DMS 273 (cell line): ENCODE measurements at regions not wholly inside any gene's neighbourhood (a gene's known extent, or its start where the extent isn't known, plus 50 kb on each side); places are given as distances from the start of the nearest gene placed in this dataset.
A peak's percentile ranks its signal among the peaks of the same experiment; 100 is the strongest.
"Not testable (repeated sequence)": the region's sequence is repeated elsewhere in the genome, so short reads cannot be mapped to it uniquely, and the experiment has no call there.

ENCODE experiments used
- DNase-seq: peaks from one replicate; lab custom pipeline; 2025; ENCODE audit not compliant: unreplicated experiment; lab: John Stamatoyannopoulos, UW

DNA sequence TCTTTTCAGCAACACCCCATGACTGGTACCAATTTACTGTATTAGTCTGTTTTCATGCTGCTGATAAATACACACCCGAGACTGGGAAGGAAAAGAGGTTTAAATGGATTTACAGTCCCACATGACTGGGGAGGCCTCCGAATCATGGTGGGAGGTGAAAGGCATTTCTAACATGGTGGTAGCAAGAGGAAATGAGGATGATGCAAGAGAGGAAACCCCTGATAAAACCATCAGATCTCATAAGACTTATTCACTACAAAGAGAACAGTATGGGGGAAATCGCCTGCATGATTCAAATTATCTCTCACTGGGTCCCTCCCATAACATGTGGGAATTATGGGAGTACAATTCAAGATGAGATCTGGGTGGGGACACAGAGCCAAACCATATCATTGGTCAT lies 393.6 kb downstream of the PTPRC start:
- DNase-seq, result not testable (repeated sequence)

DNA sequence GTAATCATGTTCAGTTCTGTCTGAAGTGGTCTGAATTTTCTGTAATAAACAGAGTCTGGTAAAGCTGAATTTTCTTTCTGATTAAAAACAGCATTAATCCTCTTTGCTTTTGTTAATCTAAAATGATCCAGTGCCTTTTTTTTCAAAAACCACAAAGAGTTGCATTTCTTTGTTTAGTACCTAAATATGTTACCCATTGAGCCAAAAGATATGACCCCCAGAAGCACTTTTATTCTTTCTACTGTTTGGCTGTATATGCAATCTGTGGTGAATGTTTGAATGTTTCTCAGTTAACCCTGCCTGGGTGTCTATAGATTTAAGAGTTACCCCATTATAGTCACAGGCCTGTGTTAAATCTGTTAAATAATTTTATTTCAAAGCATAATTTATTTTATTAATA lies 394.8 kb downstream of the PTPRC start:
- DNase-seq, result no peak

DNA sequence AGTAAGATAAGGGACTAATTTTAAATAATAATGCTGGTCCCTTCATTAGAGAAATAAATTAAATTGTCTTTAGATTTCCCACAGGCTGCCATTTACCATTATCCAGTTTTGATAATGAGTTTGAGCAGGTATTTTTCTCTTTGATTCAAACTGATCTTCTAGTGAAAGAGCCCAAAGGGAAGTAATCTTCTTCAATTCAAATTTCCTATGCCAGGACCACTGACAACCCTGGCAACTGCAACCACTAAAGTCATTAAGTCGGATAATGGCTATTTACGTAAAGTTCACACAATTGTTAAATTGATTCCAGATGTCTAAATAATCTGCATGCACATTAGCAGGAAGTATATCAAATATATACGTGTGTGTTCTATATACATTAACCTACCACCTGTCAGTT lies 399.3 kb downstream of the PTPRC start:
- no peak for DNase-seq

DNA sequence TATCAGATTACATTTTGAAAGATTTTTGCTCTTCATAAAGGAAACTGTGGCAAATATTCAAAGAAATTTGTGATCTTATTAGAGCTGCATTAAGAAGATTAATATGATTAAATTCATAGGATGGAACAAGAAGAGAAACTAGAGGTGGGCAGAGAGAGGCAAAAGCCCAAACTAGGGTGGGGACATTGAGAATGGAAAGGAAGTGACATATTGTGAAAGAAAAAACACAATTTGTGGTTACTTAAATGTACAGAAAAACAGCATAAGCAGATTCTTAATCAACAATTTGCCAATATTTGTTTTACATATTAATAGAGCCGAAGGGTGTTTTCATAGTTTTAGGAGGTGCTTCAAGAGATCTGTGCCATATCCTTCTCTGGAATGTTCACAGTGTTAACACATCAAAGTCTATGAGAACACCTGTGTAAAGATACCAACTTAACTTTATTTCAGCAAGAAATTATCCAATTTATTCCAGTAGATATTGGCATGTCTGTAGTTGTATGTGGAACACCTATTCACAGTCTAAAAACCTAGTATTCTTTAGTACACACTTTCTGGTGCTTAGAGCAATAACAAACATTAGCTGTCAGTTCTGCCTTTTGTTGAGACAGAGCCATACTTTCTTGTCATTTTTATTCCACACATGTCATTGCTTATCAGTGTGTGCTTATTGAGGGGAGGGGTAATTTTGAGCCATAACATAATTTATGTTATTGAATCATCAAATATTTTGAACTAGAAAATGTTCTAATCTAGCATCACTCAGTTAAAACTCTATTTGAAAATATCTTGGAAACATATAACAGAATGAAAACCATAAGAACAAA lies 401.5 kb downstream of the PTPRC start:
- no peak for DNase-seq

- DNase-seq, result no peak
Measured at GRCh38 chr1:199041173-199041914, 402.5 kb downstream of the PTPRC start.

DNA sequence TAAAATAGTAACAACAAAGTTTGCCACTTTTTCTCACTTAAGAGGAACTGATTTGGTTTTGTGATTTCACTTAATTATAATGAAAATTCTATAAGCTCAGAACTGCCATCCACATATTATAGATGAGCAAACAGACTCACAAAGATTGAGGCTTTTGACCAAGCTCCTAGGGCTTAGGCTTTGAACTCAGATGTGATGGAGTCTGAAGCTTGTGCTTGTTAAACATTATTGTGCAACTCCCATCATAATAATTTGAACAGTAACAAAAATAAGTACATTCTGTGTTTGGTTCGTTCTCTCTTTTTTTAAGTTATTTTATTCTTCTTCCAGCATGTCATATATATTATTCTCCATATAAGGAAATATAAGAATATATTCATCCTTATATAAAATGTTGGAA lies 403.4 kb downstream of the PTPRC start:
- DNase-seq, result no peak

- DNase-seq, result no peak
Measured at GRCh38 chr1:199044191-199044590, 405.4 kb downstream of the PTPRC start.

DNA sequence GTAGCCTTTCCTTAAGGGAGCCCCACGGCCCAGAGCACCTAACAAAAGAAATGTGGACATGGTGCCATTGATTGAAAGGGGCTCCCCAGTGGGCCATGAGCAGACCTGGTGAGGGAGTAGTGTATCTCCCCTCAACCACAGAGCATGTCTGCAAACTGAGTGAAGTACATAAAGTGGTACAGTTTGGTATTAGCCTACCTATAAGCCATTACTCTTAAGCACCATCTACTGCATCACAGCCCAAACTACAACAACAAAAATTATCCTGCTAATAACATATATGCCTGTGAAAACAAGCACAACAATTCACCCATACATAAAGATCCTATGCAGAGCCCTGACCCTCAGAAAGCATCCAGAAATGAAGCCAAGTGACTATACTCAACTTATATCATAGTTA lies 407.8 kb downstream of the PTPRC start:
- no peak for DNase-seq

DNA sequence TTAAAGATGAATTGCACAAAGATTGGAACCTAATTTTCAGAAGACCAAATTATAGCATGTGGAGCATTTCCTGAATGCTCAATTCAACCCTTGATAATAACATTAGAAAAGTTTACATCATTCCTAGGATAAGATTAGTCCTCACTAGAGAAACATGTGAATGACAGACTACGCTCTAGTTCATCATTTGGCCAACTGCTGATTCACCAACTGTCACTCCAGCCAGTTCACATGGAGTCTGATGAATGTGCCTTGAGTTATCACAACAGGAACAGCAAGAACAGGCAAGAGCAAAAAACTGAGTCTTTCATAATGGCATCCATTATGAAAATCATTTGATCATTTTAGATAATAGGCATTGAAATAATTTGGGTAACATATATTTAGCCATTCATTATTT lies 415.9 kb downstream of the PTPRC start:
- DNase-seq, result no peak

GRCh38 chr1:199057322-199057721 lies 418.5 kb downstream of the PTPRC start:
- DNase-seq, result no peak

GRCh38 chr1:199058281-199058680 lies 419.4 kb downstream of the PTPRC start:
- no peak for DNase-seq

DNA sequence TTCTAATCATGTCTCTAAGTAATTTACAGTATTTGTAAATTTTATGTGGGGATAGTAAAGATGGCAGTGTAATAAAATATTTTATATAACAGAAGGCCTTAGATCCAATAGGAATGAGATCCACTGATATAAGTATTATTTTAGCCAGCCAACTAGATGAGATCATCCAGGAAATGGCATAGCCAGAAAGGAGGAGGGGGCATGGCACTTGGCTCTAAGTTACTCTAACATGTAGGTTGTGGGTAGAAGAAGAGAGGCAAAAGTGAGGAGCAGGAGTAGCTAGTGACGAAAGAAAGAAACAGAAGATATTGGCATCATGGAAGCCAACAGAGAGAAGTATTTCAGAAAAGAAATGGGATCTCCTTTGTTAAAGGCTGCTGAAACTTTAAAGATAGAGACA lies 426.1 kb downstream of the PTPRC start:
- DNase-seq, result no peak

- no peak for DNase-seq
Measured at GRCh38 chr1:199067483-199067882, 428.6 kb downstream of the PTPRC start.

DNA sequence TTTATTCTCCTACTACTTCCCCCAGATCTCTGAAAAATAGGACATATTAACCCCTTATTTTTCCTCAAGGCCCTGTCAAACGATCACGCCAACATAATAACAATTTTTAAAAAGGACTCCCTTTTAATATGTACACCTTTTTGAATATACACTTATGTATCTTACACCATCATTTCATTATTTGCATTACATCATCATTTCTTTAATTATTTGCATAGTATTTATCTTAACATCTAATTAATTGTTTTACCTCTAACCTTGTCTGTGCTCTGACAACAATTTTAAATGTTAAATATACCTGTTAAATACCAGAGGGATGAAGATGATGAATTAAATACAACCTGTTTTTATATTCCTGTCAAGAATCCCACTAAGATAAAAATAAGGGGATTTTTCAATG lies 432.2 kb downstream of the PTPRC start:
- no peak for DNase-seq

- DNase-seq, result no peak
Measured at GRCh38 chr1:199073166-199073565, 434.3 kb downstream of the PTPRC start.

- no peak for DNase-seq
Measured at GRCh38 chr1:199075792-199076191, 437.0 kb downstream of the PTPRC start.

DNA sequence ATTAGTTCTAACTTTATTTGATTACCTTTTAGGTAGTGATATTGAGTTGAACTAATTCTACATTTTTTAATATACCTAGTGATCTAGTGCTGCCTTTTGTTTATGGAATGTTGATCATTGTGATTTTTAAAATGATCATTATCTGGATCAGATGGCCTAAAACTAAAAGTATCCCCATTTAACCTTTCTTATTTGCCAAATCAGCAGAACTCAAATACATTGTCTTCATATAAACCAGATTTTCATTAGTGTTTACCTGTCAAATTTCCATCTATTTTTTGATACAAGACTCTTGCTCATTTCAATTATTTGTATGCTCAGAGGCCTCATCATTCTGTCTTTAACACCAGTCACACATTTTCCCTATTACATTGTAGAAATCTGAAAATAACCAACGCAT lies 441.2 kb downstream of the PTPRC start:
- DNase-seq, result no peak

GRCh38 chr1:199081739-199082138 lies 442.9 kb downstream of the PTPRC start:
- DNase-seq, result no peak

- no peak for DNase-seq
Measured at GRCh38 chr1:199082778-199083389, 444.0 kb downstream of the PTPRC start.

DNA sequence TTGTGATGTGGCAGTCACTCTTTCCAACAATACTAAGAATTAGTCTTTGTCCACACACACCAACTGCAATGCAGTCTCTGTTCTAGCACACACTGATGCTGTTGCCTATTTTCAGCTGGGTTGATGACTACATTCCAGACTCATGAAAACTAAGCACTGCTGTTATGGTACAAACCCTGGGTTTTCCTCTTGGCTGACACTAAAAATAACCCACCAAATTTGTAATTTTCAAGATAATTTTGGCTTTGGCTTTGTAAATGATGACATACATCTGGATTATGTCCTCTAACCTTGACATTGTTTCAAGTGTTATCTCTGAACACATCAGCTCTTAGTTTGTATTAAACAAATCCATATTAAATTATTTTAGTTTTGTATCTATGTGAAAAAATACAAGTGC lies 444.8 kb downstream of the PTPRC start:
- no peak for DNase-seq

DNA sequence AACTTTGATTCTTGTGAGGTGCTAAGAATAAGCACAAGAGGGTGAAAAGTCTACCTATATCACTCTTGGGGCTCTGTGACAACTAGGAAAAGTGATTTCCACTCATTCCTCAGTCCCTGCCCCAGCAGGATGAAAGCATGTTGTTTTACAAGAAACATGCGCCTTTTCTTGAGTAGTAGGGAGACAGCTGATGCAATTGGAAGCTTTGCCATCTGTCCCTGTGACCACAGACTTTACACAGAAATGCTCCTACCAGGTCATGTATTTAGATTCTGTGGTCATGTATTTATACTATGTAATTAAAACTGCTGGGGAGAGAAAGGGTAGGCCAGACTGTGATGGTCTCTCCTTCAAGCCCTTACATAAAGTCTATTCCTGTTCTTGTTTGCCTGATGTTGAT lies 445.5 kb downstream of the PTPRC start:
- peak; percentile 51 for DNase-seq

GRCh38 chr1:199085903-199086302 lies 447.1 kb downstream of the PTPRC start:
- DNase-seq, result no peak
